T-helper 1 cell (primary cell): ENCODE measurements at regions not wholly inside any gene's neighbourhood (a gene's known extent, or its start where the extent isn't known, plus 50 kb on each side); places are given as distances from the start of the nearest gene placed in this dataset.
"Not testable (repeated sequence)": the region's sequence is repeated elsewhere in the genome, so short reads cannot be mapped to it uniquely, and the experiment has no call there.

ENCODE experiments used
- DNase-seq, 5 donors: peaks; one replicate each; pipeline ENCODE4 v3.0.0-alpha.2; 2012 to 2020

GRCh38 chr6:144793744-144794143 is 508.6 kb downstream of the UTRN start:
- DNase-seq, result no peak

- not testable (repeated sequence) for DNase-seq
These were observed 509.9 kb downstream of the UTRN start for GRCh38 chr6:144795022-144795421.

GRCh38 chr6:144796070-144796469 is 510.9 kb downstream of the UTRN start:
- no peak for DNase-seq

GRCh38 chr6:144797881-144798589 is 512.9 kb downstream of the UTRN start:
- no peak for DNase-seq

- no peak for DNase-seq
These were observed 519.2 kb downstream of the UTRN start for GRCh38 chr6:144804246-144804790.

GRCh38 chr6:144805049-144805448 is 519.9 kb downstream of the UTRN start:
- DNase-seq, result no peak

GRCh38 chr6:144806222-144806621 is 521.1 kb downstream of the UTRN start:
- no peak for DNase-seq

GRCh38 chr6:144809120-144809519 is 524.0 kb downstream of the UTRN start:
- DNase-seq, result no peak

- no peak for DNase-seq
These were observed 524.8 kb downstream of the UTRN start for GRCh38 chr6:144809969-144810368.

GRCh38 chr6:144811140-144811539 is 526.0 kb downstream of the UTRN start:
- DNase-seq, result no peak

- DNase-seq, result no peak
These were observed 531.8 kb downstream of the UTRN start for GRCh38 chr6:144816936-144817335.

GRCh38 chr6:144820270-144820669 is 535.1 kb downstream of the UTRN start:
- DNase-seq, result no peak

GRCh38 chr6:144823131-144823530 is 538.0 kb downstream of the UTRN start:
- no peak for DNase-seq

- DNase-seq, result no peak
These were observed 538.9 kb downstream of the UTRN start for GRCh38 chr6:144824018-144824417.

GRCh38 chr6:144834426-144835038 is 549.4 kb downstream of the UTRN start:
- DNase-seq, result no peak

GRCh38 chr6:144835322-144835973 is 550.3 kb downstream of the UTRN start:
- DNase-seq, result no peak

GRCh38 chr6:144840619-144841018 is 555.5 kb downstream of the UTRN start:
- no peak for DNase-seq

- no peak for DNase-seq
These were observed 558.6 kb downstream of the UTRN start for GRCh38 chr6:144843701-144844100.

GRCh38 chr6:144844596-144844995 is 559.5 kb downstream of the UTRN start:
- DNase-seq, result no peak

GRCh38 chr6:144845186-144845585 is 560.1 kb downstream of the UTRN start:
- DNase-seq, result no peak

- DNase-seq, result no peak
These were observed 562.8 kb downstream of the UTRN start for GRCh38 chr6:144847916-144848315.

GRCh38 chr6:144849920-144850319 is 564.8 kb downstream of the UTRN start:
- DNase-seq, result no peak

- DNase-seq, result peak in 1 of 5 donors; percentile 6
These were observed 568.5 kb downstream of the UTRN start for GRCh38 chr6:144853603-144854002.

- no peak for DNase-seq
These were observed 569.5 kb downstream of the UTRN start for GRCh38 chr6:144854654-144855053.
